Neural progenitor cell (in vitro differentiated cells): ENCODE measurements at regions not wholly inside any gene's neighbourhood (a gene's known extent, or its start where the extent isn't known, plus 50 kb on each side); places are given as distances from the start of the nearest gene placed in this dataset.

ENCODE experiments used
- DNase-seq: peaks from one replicate; pipeline ENCODE4 v3.0.0-alpha.2; 2016; ENCODE audit warnings: low spot score
- H2AFZ ChIP-seq: fragments of 200-600 bp; sonication (generic); replicated peaks from 2 replicates; pipeline ENCODE4 v1.6.1; 2016; ENCODE audit warnings: antibody characterized with exemption
- H3F3A ChIP-seq: fragments of 200-600 bp; sonication (generic); 2 replicates; pipeline ENCODE4 v1.6.1; 2016; ENCODE audit warnings: antibody characterized with exemption, low read depth
- H3K27ac ChIP-seq: fragments of 200-600 bp; sonication (generic); 2 replicates; pipeline ENCODE4 v1.5.1; 2016; ENCODE audit warnings: mild to moderate bottlenecking
- H3K27me3 ChIP-seq: fragments of 200-600 bp; sonication (generic); 2 replicates; pipeline ENCODE4 v1.6.1; 2016; ENCODE audit warnings: mild to moderate bottlenecking, moderate library complexity
- H3K36me3 ChIP-seq: fragments of 200-600 bp; sonication (generic); 2 replicates; pipeline ENCODE4 v1.5.1; 2016
- H3K4me1 ChIP-seq: fragments of 200-600 bp; sonication (generic); 2 replicates; pipeline ENCODE4 v1.6.1; 2016; ENCODE audit warnings: mixed run types
- H3K4me2 ChIP-seq: fragments of 200-600 bp; sonication (generic); 2 replicates; pipeline ENCODE4 v1.6.1; 2016
- H3K4me3 ChIP-seq: fragments of 200-600 bp; sonication (generic); 2 replicates; pipeline ENCODE4 v1.5.1; 2016
- H3K79me2 ChIP-seq: fragments of 200-600 bp; sonication (generic); 2 replicates; pipeline ENCODE4 v1.6.1; 2016; ENCODE audit warnings: low read depth
- H3K9ac ChIP-seq: fragments of 200-600 bp; sonication (generic); 2 replicates; pipeline ENCODE4 v1.6.1; 2016
- H3K9me3 ChIP-seq: fragments of 200-600 bp; sonication (generic); 2 replicates; pipeline ENCODE4 v1.5.1; 2016; ENCODE audit warnings: low read depth
- H4K20me1 ChIP-seq: fragments of 200-600 bp; sonication (generic); 2 replicates; pipeline ENCODE4 v1.6.1; 2016; ENCODE audit warnings: low read depth
- H3K27ac Mint-ChIP-seq: 3 replicates; pipeline ENCODE4 v1.8.0; 2021; ENCODE audit warnings: mixed read lengths
- H3K27me3 Mint-ChIP-seq: 2 replicates; pipeline ENCODE4 v1.8.0; 2022; ENCODE audit warnings: low read depth, mild to moderate bottlenecking, inconsistent platforms, moderate library complexity, mixed read lengths; ENCODE audit not compliant: insufficient read depth
- H3K36me3 Mint-ChIP-seq: 3 replicates; pipeline ENCODE4 v1.8.0; 2021; ENCODE audit warnings: mixed read lengths
- H3K4me1 Mint-ChIP-seq: 3 replicates; pipeline ENCODE4 v1.8.0; 2021; ENCODE audit warnings: mixed read lengths
- H3K4me3 Mint-ChIP-seq: 3 replicates; pipeline ENCODE4 v1.8.0; 2021; ENCODE audit warnings: mild to moderate bottlenecking, moderate library complexity, mixed read lengths
- H3K9me3 Mint-ChIP-seq: 3 replicates; pipeline ENCODE4 v1.8.0; 2020; ENCODE audit warnings: mixed read lengths
- EZH2 ChIP-seq: fragments of 200-600 bp; sonication (generic); IDR thresholded peaks from 2 replicates; pipeline ENCODE4 v1.6.1; 2017; ENCODE audit warnings: antibody characterized with exemption, mild to moderate bottlenecking, moderate library complexity
- EZH2phosphoT487 ChIP-seq: fragments of 200-600 bp; sonication (generic); IDR thresholded peaks from 2 replicates; pipeline ENCODE4 v1.6.1; 2017; ENCODE audit warnings: antibody characterized with exemption
- TF ChIP-seq, protein P1 (sequence below): fragments of 200-600 bp; sonication (generic); IDR thresholded peaks from 2 replicates; pipeline ENCODE4 v1.5.1; 2017; ENCODE audit warnings: antibody characterized with exemption, mild to moderate bottlenecking

GRCh38 chrX:120736989-120737388 lies 107.1 kb upstream of the C1GALT1C1 start:
- H3K9me3 ChIP-seq = no peaks in the 10 kb centered on the region
- peaks cover 3% of the 10 kb centered on the region for H3K4me1 Mint-ChIP-seq
- no peaks in the 10 kb centered on the region for H4K20me1 ChIP-seq
- H3K27ac ChIP-seq = no peak overlapping the region
- H3K4me2 ChIP-seq = no peak overlapping the region
- TF ChIP-seq, protein P1, sequence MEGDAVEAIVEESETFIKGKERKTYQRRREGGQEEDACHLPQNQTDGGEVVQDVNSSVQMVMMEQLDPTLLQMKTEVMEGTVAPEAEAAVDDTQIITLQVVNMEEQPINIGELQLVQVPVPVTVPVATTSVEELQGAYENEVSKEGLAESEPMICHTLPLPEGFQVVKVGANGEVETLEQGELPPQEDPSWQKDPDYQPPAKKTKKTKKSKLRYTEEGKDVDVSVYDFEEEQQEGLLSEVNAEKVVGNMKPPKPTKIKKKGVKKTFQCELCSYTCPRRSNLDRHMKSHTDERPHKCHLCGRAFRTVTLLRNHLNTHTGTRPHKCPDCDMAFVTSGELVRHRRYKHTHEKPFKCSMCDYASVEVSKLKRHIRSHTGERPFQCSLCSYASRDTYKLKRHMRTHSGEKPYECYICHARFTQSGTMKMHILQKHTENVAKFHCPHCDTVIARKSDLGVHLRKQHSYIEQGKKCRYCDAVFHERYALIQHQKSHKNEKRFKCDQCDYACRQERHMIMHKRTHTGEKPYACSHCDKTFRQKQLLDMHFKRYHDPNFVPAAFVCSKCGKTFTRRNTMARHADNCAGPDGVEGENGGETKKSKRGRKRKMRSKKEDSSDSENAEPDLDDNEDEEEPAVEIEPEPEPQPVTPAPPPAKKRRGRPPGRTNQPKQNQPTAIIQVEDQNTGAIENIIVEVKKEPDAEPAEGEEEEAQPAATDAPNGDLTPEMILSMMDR = no peak
- TF ChIP-seq EZH2 (no peak), EZH2phosphoT487 (no peak)
- H3K27me3 ChIP-seq = no peaks in the 10 kb centered on the region
- H3F3A ChIP-seq = no peaks in the 10 kb centered on the region
- no peak overlapping the region for H3K27ac Mint-ChIP-seq
- H3K79me2 ChIP-seq = no peaks in the 10 kb centered on the region
- H3K36me3 ChIP-seq = no peaks in the 10 kb centered on the region
- H2AFZ ChIP-seq = no peak overlapping the region
- no peak overlapping the region for H3K4me3 Mint-ChIP-seq
- no peak overlapping the region for H3K9ac ChIP-seq
- no peak for DNase-seq
- no peak overlapping the region for H3K4me3 ChIP-seq
- H3K27me3 Mint-ChIP-seq = no peaks in the 10 kb centered on the region
- peaks cover 4% of the 10 kb centered on the region for H3K4me1 ChIP-seq
- peaks cover 7% of the 10 kb centered on the region for H3K9me3 Mint-ChIP-seq
- H3K36me3 Mint-ChIP-seq = no peaks in the 10 kb centered on the region

DNA sequence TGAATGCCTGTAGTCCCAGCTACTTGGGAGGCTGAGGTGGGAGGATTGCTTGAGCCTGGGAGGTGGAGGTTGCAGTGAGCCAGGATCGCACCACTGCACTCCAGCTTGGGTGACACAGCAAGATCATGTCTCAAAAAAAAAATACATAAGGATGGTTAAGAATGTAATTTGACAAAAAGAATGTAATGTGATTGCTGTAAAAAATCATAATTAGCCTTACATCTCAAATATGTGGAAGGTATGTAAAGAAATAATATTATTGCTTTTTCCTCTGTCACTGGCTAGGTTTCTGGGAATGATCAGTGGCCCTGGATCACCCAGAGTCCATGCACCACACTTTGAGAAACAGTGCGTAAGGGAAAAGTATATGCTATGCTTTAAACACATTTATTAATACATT lies 106.1 kb upstream of the C1GALT1C1 start:
- no peak overlapping the region for H3K9ac ChIP-seq
- no peaks in the 10 kb centered on the region for H3K27me3 ChIP-seq
- H3K4me3 ChIP-seq = no peak overlapping the region
- no peaks in the 10 kb centered on the region for H3K4me1 Mint-ChIP-seq
- no peak overlapping the region for H3K27ac Mint-ChIP-seq
- H3K27me3 Mint-ChIP-seq = no peaks in the 10 kb centered on the region
- H3K9me3 ChIP-seq = no peaks in the 10 kb centered on the region
- no peaks in the 10 kb centered on the region for H4K20me1 ChIP-seq
- no peaks in the 10 kb centered on the region for H3F3A ChIP-seq
- H3K36me3 Mint-ChIP-seq = no peaks in the 10 kb centered on the region
- H3K27ac ChIP-seq = no peak overlapping the region
- H3K4me2 ChIP-seq = no peak overlapping the region
- H2AFZ ChIP-seq = no peak overlapping the region
- DNase-seq = no peak
- TF ChIP-seq, protein P1 = no peak
- TF ChIP-seq EZH2phosphoT487 (no peak), EZH2 (no peak)
- H3K36me3 ChIP-seq = no peaks in the 10 kb centered on the region
- no peak overlapping the region for H3K4me3 Mint-ChIP-seq
- no peaks in the 10 kb centered on the region for H3K79me2 ChIP-seq
- peaks cover 9% of the 10 kb centered on the region for H3K9me3 Mint-ChIP-seq
- no peaks in the 10 kb centered on the region for H3K4me1 ChIP-seq

GRCh38 chrX:120732879-120733278 lies 103.0 kb upstream of the C1GALT1C1 start:
- no peaks in the 10 kb centered on the region for H3K36me3 ChIP-seq
- no peak overlapping the region for H3K4me2 ChIP-seq
- no peak overlapping the region for H2AFZ ChIP-seq
- no peak for TF ChIP-seq EZH2phosphoT487
- no peak for TF ChIP-seq EZH2
- TF ChIP-seq, protein P1 = no peak
- no peaks in the 10 kb centered on the region for H4K20me1 ChIP-seq
- no peak overlapping the region for H3K4me3 ChIP-seq
- no peaks in the 10 kb centered on the region for H3K27me3 ChIP-seq
- H3K36me3 Mint-ChIP-seq = no peaks in the 10 kb centered on the region
- no peaks in the 10 kb centered on the region for H3K79me2 ChIP-seq
- H3K4me1 Mint-ChIP-seq = no peaks in the 10 kb centered on the region
- H3K27ac ChIP-seq = no peak overlapping the region
- no peak overlapping the region for H3K9ac ChIP-seq
- no peaks in the 10 kb centered on the region for H3F3A ChIP-seq
- H3K9me3 Mint-ChIP-seq = peaks cover 13% of the 10 kb centered on the region
- H3K4me1 ChIP-seq = no peaks in the 10 kb centered on the region
- no peak overlapping the region for H3K4me3 Mint-ChIP-seq
- DNase-seq = no peak
- peaks cover 3% of the 10 kb centered on the region for H3K27me3 Mint-ChIP-seq
- no peak overlapping the region for H3K27ac Mint-ChIP-seq
- H3K9me3 ChIP-seq = no peaks in the 10 kb centered on the region

DNA sequence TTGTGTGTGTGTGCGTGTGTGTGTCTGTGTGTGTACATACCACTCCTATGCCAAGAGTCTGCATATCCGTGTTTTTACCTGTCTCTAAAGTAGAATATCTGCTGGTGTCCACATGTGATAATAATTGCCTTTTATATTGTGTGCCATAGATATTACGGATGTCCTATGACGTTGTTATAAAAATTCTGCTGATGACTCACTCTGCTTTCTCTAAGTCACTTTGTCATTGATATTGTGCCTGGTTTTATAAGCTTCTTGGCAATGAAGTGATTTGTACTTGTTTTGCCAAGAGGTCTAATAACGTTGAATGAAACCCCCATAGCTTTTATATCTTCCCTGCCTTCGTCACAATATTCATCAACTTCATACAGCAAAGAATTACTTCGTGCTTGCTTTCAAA lies 102.6 kb upstream of the C1GALT1C1 start:
- Histone ChIP-seq H3K79me2 (no peaks in the 10 kb centered on the region), H2AFZ (no peak overlapping the region), H3K4me3 (no peak overlapping the region), H3K9ac (no peak overlapping the region), H3K4me2 (no peak overlapping the region), H3K9me3 (no peaks in the 10 kb centered on the region), H3K36me3 (no peaks in the 10 kb centered on the region), H3K4me1 (no peaks in the 10 kb centered on the region), H3K27me3 (no peaks in the 10 kb centered on the region), H3K27ac (no peak overlapping the region), H3F3A (no peaks in the 10 kb centered on the region), H4K20me1 (no peaks in the 10 kb centered on the region)
- TF ChIP-seq, protein P1 = no peak
- no peak for TF ChIP-seq EZH2phosphoT487
- no peak for TF ChIP-seq EZH2
- H3K4me1 Mint-ChIP-seq = no peaks in the 10 kb centered on the region
- peaks cover 3% of the 10 kb centered on the region for H3K27me3 Mint-ChIP-seq
- H3K36me3 Mint-ChIP-seq = no peaks in the 10 kb centered on the region
- no peak overlapping the region for H3K4me3 Mint-ChIP-seq
- H3K9me3 Mint-ChIP-seq = peaks cover 13% of the 10 kb centered on the region
- no peak for DNase-seq
- no peak overlapping the region for H3K27ac Mint-ChIP-seq
